ENCODE measurements at regions not wholly inside any gene's neighbourhood (a gene's known extent, or its start where the extent isn't known, plus 50 kb on each side); places are given as distances from the start of the nearest gene placed in this dataset.

DNA sequence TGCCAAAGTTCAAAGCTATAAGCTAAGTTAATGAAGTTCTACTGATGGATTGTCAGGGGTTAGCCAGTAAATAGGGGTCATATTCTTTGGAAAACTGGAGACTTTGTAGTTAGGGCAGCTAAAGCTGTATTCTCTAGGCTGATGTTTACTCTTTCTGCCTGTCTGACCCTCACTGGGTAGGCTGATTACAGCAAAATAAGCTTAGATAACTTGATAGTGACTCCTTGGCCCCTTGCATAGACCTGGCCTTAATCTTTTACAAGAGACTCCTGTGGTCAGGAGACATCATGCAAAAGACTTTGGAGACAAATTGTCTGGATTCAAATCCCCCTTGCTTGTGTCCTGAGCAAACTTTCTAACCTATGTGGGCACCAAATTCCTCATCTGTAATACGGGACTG is 314.4 kb upstream of the MSX2 start:
- no peak overlapping the region for H3K4me3 ChIP-seq (ENCODE audit: low read depth, low read length)
- TF ChIP-seq MYC (IDR thresholded peaks at IDR 0.05; ENCODE audit: low read depth, low read length): no peak
- no peak for TF ChIP-seq POLR2A (IDR thresholded peaks at IDR 0.05; ENCODE audit: extremely low read depth, insufficient read length)
- TF ChIP-seq, protein P1, sequence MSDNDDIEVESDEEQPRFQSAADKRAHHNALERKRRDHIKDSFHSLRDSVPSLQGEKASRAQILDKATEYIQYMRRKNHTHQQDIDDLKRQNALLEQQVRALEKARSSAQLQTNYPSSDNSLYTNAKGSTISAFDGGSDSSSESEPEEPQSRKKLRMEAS (IDR thresholded peaks at IDR 0.05; ENCODE audit: low read depth, low read length): no peak
- TF ChIP-seq, protein P2, sequence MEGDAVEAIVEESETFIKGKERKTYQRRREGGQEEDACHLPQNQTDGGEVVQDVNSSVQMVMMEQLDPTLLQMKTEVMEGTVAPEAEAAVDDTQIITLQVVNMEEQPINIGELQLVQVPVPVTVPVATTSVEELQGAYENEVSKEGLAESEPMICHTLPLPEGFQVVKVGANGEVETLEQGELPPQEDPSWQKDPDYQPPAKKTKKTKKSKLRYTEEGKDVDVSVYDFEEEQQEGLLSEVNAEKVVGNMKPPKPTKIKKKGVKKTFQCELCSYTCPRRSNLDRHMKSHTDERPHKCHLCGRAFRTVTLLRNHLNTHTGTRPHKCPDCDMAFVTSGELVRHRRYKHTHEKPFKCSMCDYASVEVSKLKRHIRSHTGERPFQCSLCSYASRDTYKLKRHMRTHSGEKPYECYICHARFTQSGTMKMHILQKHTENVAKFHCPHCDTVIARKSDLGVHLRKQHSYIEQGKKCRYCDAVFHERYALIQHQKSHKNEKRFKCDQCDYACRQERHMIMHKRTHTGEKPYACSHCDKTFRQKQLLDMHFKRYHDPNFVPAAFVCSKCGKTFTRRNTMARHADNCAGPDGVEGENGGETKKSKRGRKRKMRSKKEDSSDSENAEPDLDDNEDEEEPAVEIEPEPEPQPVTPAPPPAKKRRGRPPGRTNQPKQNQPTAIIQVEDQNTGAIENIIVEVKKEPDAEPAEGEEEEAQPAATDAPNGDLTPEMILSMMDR (IDR thresholded peaks at IDR 0.05; ENCODE audit: low read depth, low read length): no peak
- DNase-seq (ENCODE audit: low read depth): no peak

DNA sequence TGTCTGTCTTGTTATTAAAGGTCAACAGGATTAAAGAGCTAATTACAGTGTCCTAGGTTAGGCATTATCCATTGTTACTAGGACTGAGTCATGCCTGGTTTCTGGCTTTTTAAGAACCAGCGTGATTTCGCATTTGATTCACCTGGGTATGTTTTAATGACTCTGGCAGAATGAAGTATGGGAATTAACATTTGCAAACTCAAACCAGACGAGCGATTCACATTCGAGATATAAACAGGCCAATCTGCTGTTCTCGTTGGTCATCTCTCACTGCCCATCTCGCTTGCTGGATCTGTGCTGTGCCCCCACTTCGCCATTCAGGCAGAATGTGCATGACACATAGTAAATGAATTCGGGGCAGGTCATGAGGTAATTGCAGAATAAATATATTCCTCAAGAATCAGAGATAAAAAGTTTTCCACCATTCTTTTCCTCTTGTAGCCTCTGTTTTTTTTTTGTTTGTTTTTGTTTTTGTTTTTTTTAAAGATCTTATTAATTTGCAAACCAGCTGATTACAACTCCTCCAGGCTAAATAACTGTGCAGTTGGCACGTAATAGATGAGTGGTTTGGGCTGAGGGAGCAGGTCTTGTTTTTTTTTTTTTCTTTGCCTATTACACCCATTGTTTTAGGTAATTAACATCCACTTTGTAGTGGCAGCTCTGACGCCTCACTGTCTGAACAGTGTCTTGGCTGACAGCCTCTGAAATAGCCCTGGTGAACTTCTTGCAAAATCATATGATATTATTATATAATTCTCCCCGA is 313.5 kb upstream of the MSX2 start:
- DNase-seq (ENCODE audit: low read depth): no peak
- TF ChIP-seq, protein P1 (IDR thresholded peaks at IDR 0.05; ENCODE audit: low read depth, low read length): no peak
- no peak for TF ChIP-seq POLR2A (IDR thresholded peaks at IDR 0.05; ENCODE audit: extremely low read depth, insufficient read length)
- no peak for TF ChIP-seq MYC (IDR thresholded peaks at IDR 0.05; ENCODE audit: low read depth, low read length)
- TF ChIP-seq, protein P2 (IDR thresholded peaks at IDR 0.05; ENCODE audit: low read depth, low read length): no peak
- H3K4me3 ChIP-seq (ENCODE audit: low read depth, low read length): no peak overlapping the region

DNA sequence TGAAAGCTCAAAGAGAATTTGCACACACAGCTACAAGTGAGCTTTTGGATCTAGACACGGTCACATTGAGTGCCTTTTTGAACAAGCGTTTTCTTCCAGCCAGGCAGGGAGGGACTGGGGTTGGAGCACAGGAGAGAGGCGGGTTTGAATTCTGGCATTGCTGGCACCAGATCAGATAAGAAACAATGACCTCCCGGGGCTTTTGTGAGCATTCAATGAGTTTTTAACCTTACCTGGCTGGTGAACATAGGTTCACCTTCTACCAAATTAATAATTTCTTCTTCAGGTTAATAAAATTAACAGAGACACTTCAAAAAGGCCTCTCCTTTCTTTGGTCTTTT is 312.9 kb upstream of the MSX2 start:
- H3K4me3 ChIP-seq (ENCODE audit: low read depth, low read length): no peak overlapping the region
- DNase-seq (ENCODE audit: low read depth): no peak
- TF ChIP-seq, protein P2 (IDR thresholded peaks at IDR 0.05; ENCODE audit: low read depth, low read length): no peak
- TF ChIP-seq MYC (IDR thresholded peaks at IDR 0.05; ENCODE audit: low read depth, low read length) (no peak), POLR2A (IDR thresholded peaks at IDR 0.05; ENCODE audit: extremely low read depth, insufficient read length) (no peak)
- TF ChIP-seq, protein P1 (IDR thresholded peaks at IDR 0.05; ENCODE audit: low read depth, low read length): no peak

DNA sequence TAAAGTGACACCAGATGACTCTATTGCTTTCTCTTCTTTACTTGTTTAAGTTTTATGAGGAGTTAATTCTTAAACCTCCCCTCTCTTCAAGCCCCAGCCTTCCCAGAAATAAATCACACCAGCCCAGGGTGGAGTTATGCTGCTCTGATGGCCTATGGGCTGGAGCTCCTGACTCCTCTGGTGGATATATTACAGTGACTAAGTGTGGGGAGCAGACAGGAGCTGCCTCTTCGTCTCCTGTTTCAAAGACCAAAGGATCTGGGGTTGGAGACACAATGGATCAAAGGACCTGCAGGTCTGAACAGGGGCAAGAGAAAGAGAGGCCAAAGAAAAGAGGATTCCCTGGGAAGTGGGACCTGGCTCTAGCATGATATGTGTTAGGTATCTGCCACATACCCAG is 312.0 kb upstream of the MSX2 start:
- DNase-seq (ENCODE audit: low read depth): no peak
- H3K4me3 ChIP-seq (ENCODE audit: low read depth, low read length): no peak overlapping the region
- TF ChIP-seq MYC (IDR thresholded peaks at IDR 0.05; ENCODE audit: low read depth, low read length) (no peak), POLR2A (IDR thresholded peaks at IDR 0.05; ENCODE audit: extremely low read depth, insufficient read length) (no peak)
- TF ChIP-seq, protein P1 (IDR thresholded peaks at IDR 0.05; ENCODE audit: low read depth, low read length): no peak
- TF ChIP-seq, protein P2 (IDR thresholded peaks at IDR 0.05; ENCODE audit: low read depth, low read length): no peak

DNA sequence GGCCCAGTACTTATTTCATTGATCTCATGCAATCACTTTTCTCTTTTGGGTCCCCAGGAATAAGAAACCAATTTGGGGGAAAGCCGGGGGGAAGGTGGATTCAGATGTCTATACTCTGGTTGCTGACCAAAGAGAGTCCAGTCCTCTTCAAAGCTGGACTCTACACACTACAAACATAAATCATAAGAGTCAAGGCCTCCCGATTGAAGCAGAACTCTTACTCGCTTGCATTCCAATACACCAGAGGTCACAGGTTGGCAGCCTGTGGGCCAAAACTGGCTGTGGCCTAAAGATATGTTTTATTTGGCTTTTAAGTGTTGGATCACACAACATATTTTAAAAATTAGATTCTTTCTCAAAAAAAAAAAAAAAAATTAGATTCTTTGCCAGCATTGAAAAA is 311.4 kb upstream of the MSX2 start:
- no peak for DNase-seq (ENCODE audit: low read depth)
- no peak overlapping the region for H3K4me3 ChIP-seq (ENCODE audit: low read depth, low read length)
- TF ChIP-seq MYC (IDR thresholded peaks at IDR 0.05; ENCODE audit: low read depth, low read length): no peak
- TF ChIP-seq, protein P1 (IDR thresholded peaks at IDR 0.05; ENCODE audit: low read depth, low read length): no peak
- TF ChIP-seq POLR2A (IDR thresholded peaks at IDR 0.05; ENCODE audit: extremely low read depth, insufficient read length): no peak
- TF ChIP-seq, protein P2 (IDR thresholded peaks at IDR 0.05; ENCODE audit: low read depth, low read length): no peak
